ENCODE measurements at regions not wholly inside any gene's neighbourhood (a gene's known extent, or its start where the extent isn't known, plus 50 kb on each side); places are given as distances from the start of the nearest gene placed in this dataset.
"Not testable (repeated sequence)": the region's sequence is repeated elsewhere in the genome, so short reads cannot be mapped to it uniquely, and the experiment has no call there.

DNA sequence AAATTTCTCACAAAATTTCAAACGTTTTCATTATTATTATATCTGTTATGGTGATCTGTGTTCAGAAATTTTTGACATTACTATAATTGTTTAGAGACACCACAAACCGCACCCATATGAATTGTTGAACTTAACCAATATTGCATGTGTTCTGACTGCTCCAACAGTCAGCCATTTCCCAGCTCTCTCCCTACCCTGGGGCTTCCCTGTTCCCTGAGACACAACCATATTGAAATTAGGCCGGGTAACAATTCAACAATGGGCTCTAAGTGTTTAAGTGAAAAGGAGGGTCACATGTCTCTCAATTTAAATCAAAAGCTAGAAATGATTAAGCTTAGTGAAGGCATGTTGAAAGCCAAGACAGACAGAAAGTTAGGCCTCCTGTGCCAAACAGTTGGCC lies 424.0 kb downstream of the DSC3 start:
- DNase-seq, result no peak

DNA sequence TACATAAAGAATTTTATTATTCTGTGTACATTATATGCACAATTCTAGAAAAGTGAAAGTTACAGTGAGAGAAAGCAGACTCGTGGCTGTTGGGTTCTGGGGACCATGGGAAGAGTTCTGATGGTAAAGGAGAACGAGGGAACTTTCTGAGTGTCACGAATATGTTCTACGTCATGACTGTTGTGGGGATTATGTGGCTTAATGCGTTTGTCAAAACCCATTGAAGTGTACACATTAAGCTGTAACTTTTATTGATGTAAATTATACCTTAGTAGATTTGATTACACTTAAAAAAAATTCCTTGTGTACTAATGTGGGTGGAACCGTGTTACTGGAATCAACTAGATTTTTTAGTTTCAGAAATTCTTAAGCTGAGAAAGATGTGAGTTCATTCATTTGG lies 426.1 kb downstream of the DSC3 start:
- no peak for DNase-seq

DNA sequence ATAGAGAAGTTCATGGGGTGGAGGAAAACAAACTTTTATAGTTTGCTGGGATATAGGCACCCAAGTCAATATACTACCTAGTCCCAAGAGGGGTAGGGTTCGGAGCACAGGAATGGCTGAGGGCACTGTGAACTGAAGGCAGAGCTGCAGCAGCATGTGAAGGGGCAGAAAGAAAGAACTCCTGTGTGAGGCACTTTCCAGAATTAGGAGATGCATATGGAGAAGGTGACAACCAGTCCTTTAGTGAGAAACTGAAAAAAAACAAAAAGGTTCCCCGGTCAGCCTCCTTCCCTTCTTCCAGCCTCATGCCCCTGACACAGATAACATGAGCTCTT lies 429.1 kb downstream of the DSC3 start:
- no peak for DNase-seq

DNA sequence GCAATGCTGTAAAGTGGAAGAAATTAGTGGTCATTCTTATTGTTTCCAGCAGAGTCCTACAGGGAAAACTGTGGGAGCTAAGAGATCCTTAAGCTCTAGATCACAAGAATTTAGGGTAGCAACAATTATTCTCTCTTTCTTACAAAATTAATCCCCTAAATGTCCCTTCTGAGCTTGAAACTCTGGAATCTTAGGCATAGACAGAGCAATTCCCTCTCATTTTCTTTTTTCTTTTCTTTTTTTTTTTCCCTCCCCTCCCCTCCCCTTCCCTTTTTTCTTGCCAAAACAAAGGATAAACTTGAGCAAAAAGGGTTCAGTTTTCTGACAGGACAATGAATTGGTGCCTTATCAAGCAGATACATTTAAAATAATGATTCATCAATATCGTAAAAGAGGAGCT lies 441.0 kb downstream of the DSC3 start:
- no peak for DNase-seq

DNA sequence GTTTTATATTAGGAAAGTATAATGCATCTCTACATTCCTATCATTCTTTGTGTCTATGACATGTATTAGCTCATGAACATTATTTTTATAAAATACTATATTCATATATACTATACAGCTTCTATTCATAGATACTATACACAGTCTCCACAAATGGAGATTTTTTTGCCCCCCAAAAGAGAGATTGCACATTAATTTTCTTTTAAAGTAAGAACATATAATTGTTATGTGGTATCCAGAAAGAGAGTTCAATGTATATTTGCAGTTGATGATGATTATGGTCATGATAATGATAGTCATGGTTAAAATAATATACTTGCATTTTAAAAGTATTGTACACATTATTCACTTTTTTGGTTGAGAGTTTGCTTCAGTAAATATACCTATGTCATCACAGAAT lies 445.3 kb downstream of the DSC3 start:
- no peak for DNase-seq

DNA sequence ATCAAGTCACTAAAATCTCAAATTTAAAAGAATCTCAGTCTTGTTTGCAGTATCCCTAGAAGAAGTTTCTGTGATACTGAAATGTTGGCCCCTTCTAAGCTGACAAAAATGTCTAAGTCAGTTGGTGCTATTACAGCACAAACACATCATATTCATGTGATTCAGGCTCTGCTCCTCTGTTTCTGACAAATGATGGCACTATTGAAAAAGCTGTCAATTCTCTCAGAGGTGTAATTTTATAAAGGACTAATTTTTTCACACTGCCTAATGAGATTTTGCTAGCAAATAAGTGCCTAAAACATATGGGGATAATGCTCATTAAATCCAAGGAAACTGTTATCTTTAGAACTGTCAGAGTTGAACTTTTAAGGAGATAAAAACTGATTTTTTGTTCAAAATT lies 445.9 kb downstream of the DSC3 start:
- no peak for DNase-seq

DNA sequence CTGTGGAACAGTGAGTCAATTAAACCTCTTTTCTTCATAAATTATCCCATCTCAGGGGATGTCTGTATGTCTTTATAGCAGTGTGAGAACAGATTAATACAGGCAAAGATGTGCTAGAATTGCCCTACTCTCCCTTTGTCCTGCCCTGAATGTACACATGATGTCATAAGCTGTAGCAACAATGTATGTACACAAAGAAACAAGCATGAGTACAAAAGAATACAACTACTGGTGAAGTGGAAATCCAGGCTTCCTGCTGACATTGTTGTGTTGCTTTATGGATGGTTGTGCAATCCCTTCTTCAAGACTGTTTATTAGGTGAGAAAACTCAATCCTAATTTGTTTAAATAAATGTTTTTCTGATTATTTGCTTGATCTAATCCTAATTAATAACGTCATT lies 446.6 kb downstream of the DSC3 start:
- no peak for DNase-seq

DNA sequence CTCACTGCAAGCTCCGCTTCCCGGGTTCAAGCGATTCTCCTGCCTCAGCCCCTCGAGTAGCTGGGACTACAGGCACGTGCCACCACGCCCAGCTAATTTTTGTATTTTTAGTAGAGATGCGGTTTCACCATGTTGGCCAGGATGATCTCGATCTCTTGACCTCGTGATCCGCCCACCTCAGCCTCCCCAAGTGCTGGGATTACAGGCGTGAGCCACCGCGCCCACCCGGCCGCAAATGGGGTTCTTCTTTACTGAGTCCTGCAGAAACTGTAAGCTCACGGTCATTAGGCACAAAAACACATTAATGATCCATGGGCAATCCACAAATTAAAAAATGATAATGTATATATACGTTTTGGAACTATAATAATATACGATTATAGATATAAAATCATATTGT lies 447.6 kb downstream of the DSC3 start:
- DNase-seq, result not testable (repeated sequence)

DNA sequence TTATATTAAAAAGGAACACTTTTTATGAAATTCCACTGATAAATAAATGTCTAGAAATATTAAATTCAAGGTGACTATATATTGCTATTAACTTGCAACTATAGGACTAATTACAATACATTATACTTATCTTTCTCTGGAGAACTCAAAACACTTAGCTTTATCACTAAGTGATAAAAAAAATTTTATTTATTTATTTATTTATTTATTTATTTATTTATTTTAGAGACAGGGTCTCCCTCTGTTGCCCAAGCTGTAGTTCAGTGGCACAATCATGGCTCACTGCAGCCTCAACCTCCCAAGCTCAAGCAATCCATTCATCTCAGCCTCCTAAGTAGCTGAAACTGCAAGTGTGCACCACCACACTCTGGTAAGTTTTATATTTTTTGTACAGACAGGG lies 451.1 kb downstream of the DSC3 start:
- DNase-seq, result no peak

DNA sequence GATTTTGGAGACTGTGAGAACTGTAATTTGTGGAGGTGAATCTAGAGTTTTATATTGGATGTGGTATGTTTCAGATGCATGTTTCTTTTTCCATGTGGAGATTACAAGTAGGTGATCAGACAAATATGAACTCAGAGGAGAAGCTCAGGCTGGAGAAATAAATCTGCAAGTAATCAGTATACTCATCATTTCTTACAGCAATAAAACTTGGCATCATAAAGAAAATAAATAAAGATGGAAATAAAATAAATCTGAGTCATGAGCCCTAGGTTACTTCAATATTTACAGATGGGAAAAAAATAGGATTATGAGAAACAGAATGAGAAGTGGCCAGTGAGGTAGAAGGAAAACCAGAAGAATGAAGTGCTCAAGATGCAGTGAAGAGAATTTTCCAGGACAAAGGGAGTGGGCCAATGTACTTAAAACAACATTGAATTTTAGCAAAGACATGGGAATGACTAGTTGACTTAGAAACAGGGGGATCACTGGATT lies 453.8 kb downstream of the DSC3 start:
- no peak for DNase-seq

DNA sequence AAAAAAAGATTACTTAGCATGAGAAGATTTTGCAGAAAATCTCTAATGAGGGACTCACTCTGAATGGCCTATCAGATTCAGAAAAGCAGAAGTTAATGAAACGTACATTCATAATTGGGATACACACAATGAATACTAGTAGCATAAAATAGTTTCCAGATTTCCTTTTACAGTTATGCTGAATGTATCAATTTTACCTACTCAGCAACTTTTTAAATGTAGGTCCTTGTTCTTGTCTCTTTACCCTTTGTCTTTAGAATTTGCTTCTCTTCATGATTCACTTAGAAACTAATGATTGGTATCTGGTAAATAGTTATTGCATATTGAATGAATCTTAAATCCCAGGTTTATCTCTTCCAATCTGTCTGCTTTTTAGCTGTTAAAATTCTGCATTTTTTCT lies 458.8 kb downstream of the DSC3 start:
- DNase-seq, result no peak

DNA sequence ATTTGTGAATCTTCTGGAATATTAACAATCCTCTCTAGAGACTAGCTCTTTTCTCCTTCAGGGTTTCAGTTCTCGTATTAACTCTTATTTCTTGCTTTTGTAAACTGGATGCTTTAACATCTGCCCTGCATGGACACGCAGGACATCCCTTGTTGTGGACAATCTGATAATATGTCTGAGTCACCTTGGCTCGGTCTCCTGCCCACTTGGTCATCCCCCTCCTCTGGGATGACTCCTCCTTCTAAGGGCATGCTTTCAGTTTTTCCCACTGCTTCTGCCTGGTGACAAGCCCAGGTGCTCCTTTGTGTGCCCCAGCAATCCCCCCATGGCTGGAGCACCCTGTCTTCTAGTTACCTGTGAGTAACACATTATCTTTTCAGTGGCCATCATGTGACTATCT lies 460.5 kb downstream of the DSC3 start:
- DNase-seq, result no peak

DNA sequence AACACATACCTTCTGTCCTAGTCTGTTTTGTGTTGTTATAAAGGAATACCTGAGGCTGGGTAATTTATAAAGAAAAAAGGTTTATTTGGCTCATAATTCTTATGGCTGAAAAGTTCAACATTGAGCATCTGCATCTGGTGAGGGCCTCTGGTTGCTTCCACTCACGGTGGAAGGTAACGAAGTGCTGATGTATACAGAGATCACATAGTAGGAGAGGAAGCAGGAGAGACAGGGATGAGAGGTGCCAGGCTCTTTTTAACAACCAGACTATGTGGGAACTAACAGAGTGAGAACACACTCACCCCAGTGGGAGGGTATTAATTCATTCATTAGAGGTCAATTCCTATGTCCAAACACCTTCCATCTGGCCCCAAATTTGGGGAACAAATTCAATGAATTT lies 463.8 kb downstream of the DSC3 start:
- no peak for DNase-seq

DNA sequence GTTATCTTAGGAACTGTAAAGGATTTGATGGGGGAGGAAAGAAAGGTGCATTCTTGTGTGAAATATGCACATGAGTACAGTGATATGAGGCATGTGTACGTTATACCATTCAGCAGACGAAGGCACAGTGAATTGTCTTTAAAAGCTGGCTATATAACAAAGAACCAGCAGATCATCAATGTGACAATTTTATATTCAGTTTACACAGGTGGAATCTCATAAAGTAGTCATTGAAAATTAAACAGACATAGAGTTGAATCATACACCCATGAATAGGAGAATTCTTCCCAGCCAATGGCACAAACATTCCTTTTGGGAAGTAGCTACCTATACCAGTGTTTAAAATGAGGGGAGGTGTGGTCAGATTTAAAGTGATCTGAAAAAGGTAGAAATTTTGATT lies 470.3 kb downstream of the DSC3 start:
- no peak for DNase-seq

DNA sequence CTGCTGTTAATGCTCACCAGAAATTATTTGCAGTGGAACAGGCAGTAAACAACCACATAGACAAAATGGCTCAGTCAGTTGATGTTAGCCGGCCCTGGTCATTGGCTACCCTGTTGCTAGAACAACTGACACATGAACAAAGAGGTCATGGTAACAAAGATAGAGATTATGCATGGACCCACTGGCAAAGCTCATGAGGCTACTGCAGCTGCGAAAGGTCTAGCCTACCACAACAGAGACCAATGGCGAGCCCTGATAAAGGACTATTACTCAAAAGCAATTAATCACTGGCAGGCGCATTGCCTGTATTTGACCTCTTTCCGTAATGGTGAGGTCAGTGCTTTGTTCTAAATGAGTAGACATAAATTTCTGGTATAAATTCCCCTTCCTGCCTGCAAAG lies 474.2 kb downstream of the DSC3 start:
- no peak for DNase-seq

DNA sequence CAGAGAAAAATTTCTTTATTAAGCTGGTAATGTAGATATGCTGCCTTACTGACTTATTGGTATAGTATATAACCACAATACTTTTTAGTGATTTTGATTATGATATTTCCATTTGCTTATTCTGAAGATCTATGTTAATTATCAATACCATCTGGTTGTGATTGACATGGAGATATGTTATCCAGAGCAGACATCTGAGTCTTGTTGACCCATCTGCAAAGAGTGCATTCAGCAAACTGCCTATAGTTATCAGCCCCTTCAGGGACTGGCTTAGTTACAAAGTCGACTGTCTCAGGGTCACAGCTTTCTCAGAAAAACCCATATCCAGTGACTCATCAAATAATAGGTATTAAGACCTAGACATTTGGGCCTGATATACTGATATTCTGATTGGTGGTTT lies 475.7 kb downstream of the DSC3 start:
- no peak for DNase-seq

DNA sequence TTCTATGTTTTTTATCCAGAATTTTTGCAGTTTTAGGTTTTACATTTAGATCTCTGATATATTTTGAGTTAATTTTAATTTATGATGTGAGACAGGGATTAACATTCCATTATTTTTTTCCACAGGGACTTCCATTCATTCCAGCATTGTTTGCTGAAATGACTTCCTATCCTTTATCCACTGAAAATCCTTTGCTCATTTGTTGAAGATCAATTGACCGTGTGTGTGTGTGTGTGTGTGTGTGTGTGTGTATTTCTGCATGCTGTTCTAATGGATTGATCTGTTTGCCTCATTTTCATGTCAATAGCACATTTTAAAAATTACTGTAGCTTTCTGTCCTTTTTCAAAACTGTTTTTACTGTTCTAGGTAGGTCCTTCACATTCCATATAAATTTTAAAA lies 480.3 kb downstream of the DSC3 start:
- DNase-seq, result no peak

DNA sequence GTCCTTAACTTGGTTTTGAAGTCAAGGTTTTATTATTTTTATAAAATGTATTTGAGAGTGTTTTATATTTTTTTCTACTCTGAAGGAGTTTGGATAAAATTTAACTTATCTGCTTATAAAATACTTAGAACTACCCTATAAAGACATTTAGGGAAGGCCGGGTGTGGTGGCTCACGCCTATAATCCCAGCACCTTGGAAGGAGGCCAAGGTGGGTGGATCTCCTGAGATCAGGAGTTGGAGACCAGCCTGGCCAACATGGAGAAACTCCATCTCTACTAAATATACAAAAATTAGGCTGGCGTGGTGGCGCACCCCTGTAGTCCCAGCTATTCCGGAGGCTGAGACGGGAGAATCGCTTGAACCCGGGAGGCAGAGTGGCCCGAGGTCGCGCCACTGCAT lies 486.4 kb downstream of the DSC3 start:
- no peak for DNase-seq

DNA sequence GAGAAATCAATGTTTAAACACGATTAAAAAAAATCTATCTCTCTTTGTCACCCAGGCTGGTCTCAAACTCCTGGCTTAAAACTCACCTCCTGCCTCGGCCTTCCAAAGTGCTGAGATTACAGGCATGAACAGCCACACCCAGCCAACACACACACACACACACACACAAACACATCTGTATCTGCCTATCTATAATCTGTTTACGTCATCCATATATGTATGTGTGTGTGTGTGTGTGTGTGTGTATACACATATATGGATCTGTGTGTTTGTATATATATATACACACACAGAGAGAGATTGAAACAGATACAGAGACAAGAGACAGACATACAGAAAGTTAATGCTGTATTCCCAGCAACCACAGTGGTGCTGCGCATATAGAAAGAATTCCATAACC lies 497.1 kb downstream of the DSC3 start:
- no peak for DNase-seq

DNA sequence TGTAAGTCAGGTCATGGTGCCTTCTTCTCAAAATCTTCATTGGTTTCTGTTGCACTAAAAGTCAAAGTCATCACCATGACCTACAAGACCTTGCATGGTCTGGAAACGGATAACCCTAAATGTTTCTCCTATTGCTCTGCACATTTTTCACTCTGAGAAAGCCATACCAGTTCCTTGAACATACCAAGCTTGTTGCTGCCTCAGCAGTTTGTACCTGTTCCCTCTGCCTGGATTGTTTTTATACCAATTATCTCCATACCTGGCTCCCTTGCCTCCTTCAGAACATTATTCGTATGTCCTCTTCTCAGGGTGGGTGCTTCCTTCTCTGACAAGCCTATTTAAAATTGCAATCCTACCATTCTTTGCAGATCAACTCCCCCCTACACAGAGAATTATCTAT lies 498.4 kb downstream of the DSC3 start:
- no peak for DNase-seq

DNA sequence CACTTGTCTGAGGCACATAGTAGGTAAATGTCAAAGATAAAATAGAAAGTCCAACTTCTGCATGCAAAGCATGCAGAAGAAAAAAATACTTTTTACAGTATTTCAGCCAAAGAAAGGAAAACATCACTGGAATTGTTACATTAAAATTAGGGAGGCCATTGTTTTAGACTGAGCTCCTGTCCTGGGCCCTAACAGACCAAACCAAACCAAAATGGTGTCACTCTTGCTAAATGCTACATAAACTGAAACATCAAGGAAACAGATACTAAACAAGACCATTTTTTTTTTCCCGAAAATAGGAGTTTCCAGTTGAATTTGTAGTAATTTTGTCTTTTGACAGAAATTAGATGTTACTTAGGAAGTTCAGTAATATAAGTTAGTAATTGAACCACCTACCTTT lies 508.8 kb downstream of the DSC3 start:
- no peak for DNase-seq

DNA sequence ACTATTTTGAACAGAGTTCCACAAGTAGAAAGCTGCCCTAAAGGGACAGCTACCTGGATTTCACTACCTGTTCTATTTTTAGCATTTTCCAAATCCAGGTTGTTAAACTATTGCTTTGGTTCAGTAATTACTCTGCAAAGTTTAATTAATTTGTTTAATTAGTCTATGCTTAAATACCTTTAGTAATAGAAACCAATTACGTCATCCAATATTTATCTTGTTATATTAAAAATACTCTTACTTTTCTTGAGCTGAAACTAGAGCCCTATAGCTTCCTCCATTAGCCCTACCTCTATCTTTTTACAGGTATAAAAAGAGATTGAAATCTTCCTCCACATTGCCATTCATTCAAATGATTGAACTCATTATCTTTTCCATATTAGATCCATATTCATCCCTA lies 514.6 kb downstream of the DSC3 start:
- no peak for DNase-seq

DNA sequence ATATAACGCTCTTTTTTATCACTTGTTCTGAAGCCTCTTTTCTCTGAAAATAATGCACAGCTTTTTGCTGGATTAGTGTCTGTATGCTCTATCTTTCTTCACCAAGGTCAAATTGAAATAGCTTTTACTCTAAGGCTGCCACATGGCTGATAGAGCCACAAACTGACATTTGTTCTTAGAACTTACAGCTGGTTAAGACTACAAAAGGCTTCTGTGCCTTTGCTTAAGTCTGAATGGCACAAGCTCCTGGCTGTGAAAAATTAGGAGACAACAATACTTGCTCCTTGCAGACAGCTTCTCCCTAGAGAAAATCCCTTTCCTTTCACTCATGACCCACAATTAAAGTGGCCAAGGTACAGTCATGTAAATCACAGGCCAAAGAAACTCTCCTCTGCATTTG lies 515.3 kb downstream of the DSC3 start:
- DNase-seq, result no peak

DNA sequence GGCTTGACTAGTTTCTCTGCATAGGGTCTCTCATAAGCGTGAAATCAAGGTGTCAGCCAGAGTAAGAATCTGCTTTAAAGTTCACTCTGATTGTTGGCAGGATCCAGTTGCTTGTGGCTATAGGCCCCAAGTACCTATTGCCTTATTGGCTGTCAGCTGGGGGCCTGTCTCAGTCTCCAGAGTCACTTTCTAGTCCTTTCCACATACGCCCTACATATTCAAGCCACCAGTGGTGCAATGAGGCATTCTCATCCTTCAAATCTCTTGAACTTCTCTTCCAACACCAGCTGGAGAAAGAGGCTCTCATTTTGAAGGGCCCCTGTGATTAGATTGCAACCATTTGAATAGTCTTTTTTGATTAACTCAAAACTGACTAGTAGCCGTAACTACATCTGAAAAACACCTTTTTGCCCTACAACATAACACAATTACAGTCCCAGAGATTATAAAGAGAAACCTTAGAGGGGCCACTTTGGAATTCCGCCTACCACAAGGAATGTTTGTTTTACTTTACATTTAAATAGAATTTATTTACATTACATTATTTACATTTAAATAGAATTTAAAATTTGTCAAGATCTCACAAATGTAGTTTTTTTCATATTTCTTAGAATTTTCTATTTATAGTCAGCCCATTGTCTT lies 520.1 kb downstream of the DSC3 start:
- no peak for DNase-seq

DNA sequence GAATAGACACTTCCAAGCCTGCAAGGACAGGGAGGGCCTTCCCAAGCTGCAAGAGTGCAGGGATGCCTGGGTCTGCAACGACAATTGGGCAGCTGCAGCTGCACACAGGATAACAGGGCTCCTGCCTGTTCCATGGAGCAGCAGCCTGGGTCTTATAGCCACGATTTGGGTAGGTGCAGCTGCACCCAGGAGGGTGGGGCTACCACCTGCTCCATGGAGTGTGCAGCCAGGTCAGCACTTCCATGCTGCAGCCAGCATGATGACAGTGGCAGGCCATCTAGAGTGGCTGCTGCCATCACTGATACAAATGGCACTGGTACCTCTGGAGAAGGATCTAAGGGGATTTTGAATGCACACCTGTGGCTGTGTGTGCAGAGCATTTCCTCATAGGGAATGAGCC lies 528.5 kb downstream of the DSC3 start:
- DNase-seq, result no peak

DNA sequence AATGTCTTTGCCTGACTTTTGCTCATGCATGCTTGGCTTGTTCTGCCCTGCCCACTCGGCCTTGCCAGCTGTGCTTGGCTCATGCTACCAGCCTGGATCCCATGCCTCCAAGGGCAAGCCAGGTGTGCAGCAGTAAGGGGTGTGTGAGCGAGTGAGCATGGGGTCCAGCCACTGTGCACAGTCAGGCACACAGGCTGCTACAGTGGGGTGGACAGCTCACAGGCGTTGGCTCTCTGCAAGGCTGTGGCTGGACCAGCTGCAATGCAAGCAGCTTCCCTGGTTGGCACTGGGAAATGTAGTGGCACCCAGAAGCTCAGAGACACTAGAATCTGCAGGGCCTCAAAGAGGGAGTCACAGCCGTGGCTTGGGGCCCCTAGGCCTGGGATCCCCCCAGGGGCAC lies 529.7 kb downstream of the DSC3 start:
- DNase-seq, result no peak
